Activated CD8-positive, alpha-beta memory T cell treated with anti-CD3 and anti-CD28 coated beads, Interleukin-2, amount 10 ng/mL, durations not matched to agents 7 days and 5 days (primary cell): ENCODE measurements at regions not wholly inside any gene's neighbourhood (a gene's known extent, or its start where the extent isn't known, plus 50 kb on each side); places are given as distances from the start of the nearest gene placed in this dataset.

Experiments
- ATAC-seq: fragments of 150-1000 bp; cut with Tn5 transposase; one replicate; pipeline ENCODE4 v1.10.0; 2021; ENCODE audit warnings: moderate library complexity
- CTCF ChIA-PET: fragments of 350-600 bp; sonication (Branson Sonifier 250); formaldehyde crosslinking; loops from one replicate; lab custom pipeline; 2021; ENCODE audit warnings: antibody characterized with exemption; lab: Charles Lee
- DNase-seq: peaks from one replicate; pipeline ENCODE4 v3.0.0-alpha.2; 2020
- H3K27ac Mint-ChIP-seq: one replicate; pipeline ENCODE4 v1.8.0; 2021; ENCODE audit warnings: mild to moderate bottlenecking, mixed read lengths
- H3K27me3 Mint-ChIP-seq: one replicate; pipeline ENCODE4 v1.8.0; 2021; ENCODE audit warnings: mixed read lengths
- H3K36me3 Mint-ChIP-seq: one replicate; pipeline ENCODE4 v1.8.0; 2021; ENCODE audit warnings: mild to moderate bottlenecking, mixed read lengths
- H3K4me1 Mint-ChIP-seq: one replicate; pipeline ENCODE4 v1.8.0; 2021; ENCODE audit warnings: mixed read lengths
- H3K4me3 Mint-ChIP-seq: one replicate; pipeline ENCODE4 v1.8.0; 2021; ENCODE audit warnings: mild to moderate bottlenecking, moderate library complexity, mixed read lengths
- H3K9me3 Mint-ChIP-seq: one replicate; pipeline ENCODE4 v1.8.0; 2022; ENCODE audit warnings: low read depth, mixed read lengths

- DNase-seq (no peak), ATAC-seq (no peak)
- H3K9me3 Mint-ChIP-seq: peaks cover 8% of the 10 kb centered on the region
- CTCF ChIA-PET: no interaction called here
- no peaks in the 10 kb centered on the region for H3K36me3 Mint-ChIP-seq
- H3K27me3 Mint-ChIP-seq: no peaks in the 10 kb centered on the region
- H3K4me1 Mint-ChIP-seq: no peaks in the 10 kb centered on the region
- H3K27ac Mint-ChIP-seq: no peak overlapping the region
- no peak overlapping the region for H3K4me3 Mint-ChIP-seq
Measured at GRCh38 chr3:35408882-35409281, 230.4 kb upstream of the ARPP21 start.

- peaks cover 8% of the 10 kb centered on the region for H3K9me3 Mint-ChIP-seq
Measured at GRCh38 chr3:35409991-35410390, 229.3 kb upstream of the ARPP21 start.

GRCh38 chr3:35413483-35413882 lies 225.8 kb upstream of the ARPP21 start:
- ATAC-seq (no peak), DNase-seq (no peak)
- CTCF ChIA-PET: no interaction called here
- Mint-ChIP-seq H3K4me1 (no peaks in the 10 kb centered on the region), H3K27ac (no peak overlapping the region), H3K9me3 (no peaks in the 10 kb centered on the region), H3K4me3 (no peak overlapping the region), H3K27me3 (no peaks in the 10 kb centered on the region), H3K36me3 (no peaks in the 10 kb centered on the region)

More at GRCh38 chr3:35409991-35410390, 229.3 kb upstream of the ARPP21 start:
- no peaks in the 10 kb centered on the region for H3K36me3 Mint-ChIP-seq
- H3K4me1 Mint-ChIP-seq: no peaks in the 10 kb centered on the region
- H3K27me3 Mint-ChIP-seq: no peaks in the 10 kb centered on the region
- no peak for DNase-seq
- no peak overlapping the region for H3K4me3 Mint-ChIP-seq
- no peak overlapping the region for H3K27ac Mint-ChIP-seq
- ATAC-seq: no peak
- CTCF ChIA-PET: no interaction called here

DNA sequence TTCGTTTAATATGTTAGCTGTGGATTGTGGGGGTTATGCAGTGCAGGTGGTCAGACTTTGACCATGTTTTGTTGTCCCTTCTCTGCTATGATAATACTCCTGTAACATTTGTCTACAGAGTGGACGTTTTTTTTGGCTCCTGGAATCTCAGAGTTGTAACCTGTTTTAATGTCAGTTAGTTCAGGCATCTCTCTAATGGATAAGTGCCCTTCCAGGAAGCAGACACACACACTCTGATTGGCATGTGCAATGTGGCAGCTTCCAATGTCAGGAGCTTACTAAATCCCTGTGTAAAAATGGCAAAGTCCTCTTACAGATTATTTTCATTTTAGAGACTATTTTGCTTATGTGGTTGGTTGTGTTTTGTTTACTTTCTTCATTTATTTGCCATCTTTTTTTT lies 222.2 kb upstream of the ARPP21 start:
- Mint-ChIP-seq H3K4me1 (no peaks in the 10 kb centered on the region), H3K36me3 (no peaks in the 10 kb centered on the region), H3K27me3 (no peaks in the 10 kb centered on the region), H3K4me3 (no peak overlapping the region), H3K27ac (no peak overlapping the region), H3K9me3 (no peaks in the 10 kb centered on the region)
- ATAC-seq (no peak), DNase-seq (no peak)
- CTCF ChIA-PET: interaction anchor here (0.5 kb wide), 1 partner anchor 132 kb away, joined by 3 read pairs; no protein-coding TSS in a partner anchor

GRCh38 chr3:35422101-35422500 lies 217.2 kb upstream of the ARPP21 start:
- peaks cover 3% of the 10 kb centered on the region for H3K9me3 Mint-ChIP-seq
- CTCF ChIA-PET: no interaction called here
- no peaks in the 10 kb centered on the region for H3K36me3 Mint-ChIP-seq
- DNase-seq (no peak), ATAC-seq (no peak)
- no peak overlapping the region for H3K4me3 Mint-ChIP-seq
- no peaks in the 10 kb centered on the region for H3K27me3 Mint-ChIP-seq
- H3K4me1 Mint-ChIP-seq: no peaks in the 10 kb centered on the region
- no peak overlapping the region for H3K27ac Mint-ChIP-seq

DNA sequence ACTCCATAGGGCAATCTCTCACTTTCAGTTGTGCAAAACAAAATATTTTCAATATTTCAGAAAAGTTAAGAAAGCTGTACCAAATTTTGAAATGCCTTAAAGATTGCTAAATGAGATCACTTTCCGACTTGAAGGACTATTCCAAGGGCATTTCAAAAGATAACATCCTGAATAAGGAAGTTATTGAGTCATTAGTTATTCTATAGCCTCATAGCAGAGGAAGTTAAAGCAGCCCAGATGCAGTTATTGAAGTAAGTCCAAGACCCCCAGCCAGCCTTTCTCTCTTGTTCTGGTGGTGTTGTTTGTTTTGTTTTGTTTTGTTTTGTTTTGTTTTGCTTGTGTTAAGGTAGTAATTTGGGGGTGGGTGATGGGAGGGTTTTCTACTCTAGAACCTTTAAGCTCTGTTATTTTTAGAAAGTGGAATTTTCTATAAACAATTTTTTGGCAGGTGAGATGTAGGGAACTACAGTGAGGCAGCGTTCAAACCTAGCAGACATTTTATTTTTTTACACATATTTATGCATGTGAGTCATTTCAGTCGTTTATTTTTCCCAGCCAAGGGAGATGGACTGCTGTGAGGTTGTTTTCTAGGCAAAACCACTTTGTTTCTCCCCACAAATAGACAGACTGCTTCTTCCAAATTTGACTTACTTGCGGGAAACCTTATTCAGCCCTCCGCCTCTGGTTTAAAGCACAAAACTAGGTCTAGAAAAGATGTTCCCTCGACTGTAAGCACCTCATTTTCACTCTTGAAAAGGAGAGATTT lies 216.3 kb upstream of the ARPP21 start:
- no peak for DNase-seq
- CTCF ChIA-PET: no interaction called here
- no peak overlapping the region for H3K4me3 Mint-ChIP-seq
- H3K27me3 Mint-ChIP-seq: no peaks in the 10 kb centered on the region
- H3K9me3 Mint-ChIP-seq: peaks cover 3% of the 10 kb centered on the region
- no peaks in the 10 kb centered on the region for H3K4me1 Mint-ChIP-seq
- no peak for ATAC-seq
- no peak overlapping the region for H3K27ac Mint-ChIP-seq
- H3K36me3 Mint-ChIP-seq: no peaks in the 10 kb centered on the region

GRCh38 chr3:35426366-35426958 lies 212.9 kb upstream of the ARPP21 start:
- ATAC-seq: no peak
- H3K27ac Mint-ChIP-seq: no peak overlapping the region
- no peak for DNase-seq
- H3K9me3 Mint-ChIP-seq: peaks cover 3% of the 10 kb centered on the region
- H3K4me3 Mint-ChIP-seq: no peak overlapping the region
- H3K27me3 Mint-ChIP-seq: no peaks in the 10 kb centered on the region
- CTCF ChIA-PET: no interaction called here
- no peaks in the 10 kb centered on the region for H3K36me3 Mint-ChIP-seq
- no peaks in the 10 kb centered on the region for H3K4me1 Mint-ChIP-seq

DNA sequence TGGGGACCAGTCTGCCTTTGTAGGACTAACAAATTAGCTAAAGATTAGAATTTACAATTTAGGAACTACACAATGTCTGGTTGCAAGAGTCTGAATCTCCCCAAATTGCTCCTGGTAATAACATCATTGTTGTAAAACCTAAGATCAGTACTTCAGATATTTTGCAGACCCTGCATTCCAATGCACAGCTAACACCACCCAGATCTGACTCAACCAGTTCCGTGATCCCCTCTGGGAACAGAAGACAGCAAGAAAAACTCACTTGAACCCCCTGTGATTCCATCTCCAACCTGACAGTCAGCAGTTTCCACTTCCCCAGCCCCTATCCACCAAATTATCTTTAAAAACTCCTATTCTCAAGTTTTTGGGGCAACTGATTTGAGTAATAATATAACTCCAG lies 201.9 kb upstream of the ARPP21 start:
- no peak for ATAC-seq
- Mint-ChIP-seq H3K27me3 (no peaks in the 10 kb centered on the region), H3K4me1 (no peaks in the 10 kb centered on the region), H3K27ac (no peak overlapping the region), H3K4me3 (no peak overlapping the region), H3K36me3 (no peaks in the 10 kb centered on the region), H3K9me3 (peaks cover 6% of the 10 kb centered on the region)
- CTCF ChIA-PET: no interaction called here
- no peak for DNase-seq

- DNase-seq: no peak
- Mint-ChIP-seq H3K9me3 (peaks cover 6% of the 10 kb centered on the region), H3K36me3 (no peaks in the 10 kb centered on the region), H3K27ac (no peak overlapping the region), H3K27me3 (no peaks in the 10 kb centered on the region), H3K4me1 (no peaks in the 10 kb centered on the region), H3K4me3 (no peak overlapping the region)
- CTCF ChIA-PET: no interaction called here
- ATAC-seq: no peak
Measured at GRCh38 chr3:35438101-35438500, 201.2 kb upstream of the ARPP21 start.

DNA sequence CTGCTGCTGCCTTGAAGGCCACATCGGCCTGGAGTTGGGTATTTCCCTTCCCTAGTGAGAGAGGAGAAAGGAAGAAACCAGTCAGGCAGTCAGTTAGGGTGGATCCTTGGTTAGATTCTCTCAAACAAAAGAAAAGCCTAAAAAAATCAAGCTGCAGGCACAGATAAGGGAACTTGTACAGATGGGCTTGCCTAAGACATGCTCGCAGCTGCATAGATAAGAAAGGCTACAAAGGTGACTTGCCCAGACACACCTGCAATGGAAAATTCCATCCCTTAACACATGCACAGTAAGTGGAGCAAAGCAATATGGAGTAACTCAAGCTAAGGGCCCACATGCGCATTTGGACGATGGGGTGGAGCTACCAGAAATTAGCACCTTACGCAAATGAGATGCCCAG lies 199.7 kb upstream of the ARPP21 start:
- no peak overlapping the region for H3K4me3 Mint-ChIP-seq
- no peak overlapping the region for H3K27ac Mint-ChIP-seq
- CTCF ChIA-PET: no interaction called here
- no peaks in the 10 kb centered on the region for H3K4me1 Mint-ChIP-seq
- peaks cover 15% of the 10 kb centered on the region for H3K9me3 Mint-ChIP-seq
- no peaks in the 10 kb centered on the region for H3K36me3 Mint-ChIP-seq
- DNase-seq: no peak
- H3K27me3 Mint-ChIP-seq: no peaks in the 10 kb centered on the region
- no peak for ATAC-seq

DNA sequence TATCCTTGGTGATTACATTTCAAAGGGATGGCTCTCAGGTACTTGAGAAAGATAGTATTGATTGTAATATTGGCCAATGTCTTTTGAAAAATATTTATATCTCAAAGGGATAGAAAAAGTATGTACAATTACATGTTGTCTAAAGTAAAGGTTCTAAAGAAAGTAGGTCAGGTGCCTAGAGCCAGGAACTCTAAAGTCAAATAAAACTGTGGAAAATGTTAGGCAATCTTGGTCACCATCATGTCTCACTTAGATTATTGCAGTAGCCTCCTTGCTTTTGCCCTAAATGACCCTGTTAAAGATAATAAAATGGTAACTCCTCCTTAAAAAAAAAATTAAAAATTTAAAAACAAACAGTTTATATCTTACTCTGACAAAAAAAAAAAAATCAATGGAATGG lies 198.5 kb upstream of the ARPP21 start:
- CTCF ChIA-PET: no interaction called here
- H3K36me3 Mint-ChIP-seq: no peaks in the 10 kb centered on the region
- H3K9me3 Mint-ChIP-seq: peaks cover 16% of the 10 kb centered on the region

GRCh38 chr3:35446896-35447295 lies 192.4 kb upstream of the ARPP21 start:
- H3K4me1 Mint-ChIP-seq: no peaks in the 10 kb centered on the region
- H3K27ac Mint-ChIP-seq: no peak overlapping the region
- no peak for DNase-seq
- H3K9me3 Mint-ChIP-seq: peaks cover 10% of the 10 kb centered on the region
- CTCF ChIA-PET: no interaction called here
- H3K27me3 Mint-ChIP-seq: no peaks in the 10 kb centered on the region
- no peaks in the 10 kb centered on the region for H3K36me3 Mint-ChIP-seq
- ATAC-seq: no peak
- no peak overlapping the region for H3K4me3 Mint-ChIP-seq

More for the DNA sequence above, 198.5 kb upstream of the ARPP21 start:
- Mint-ChIP-seq H3K27ac (no peak overlapping the region), H3K4me1 (no peaks in the 10 kb centered on the region), H3K4me3 (no peak overlapping the region), H3K27me3 (no peaks in the 10 kb centered on the region)
- no peak for ATAC-seq
- DNase-seq: no peak

- DNase-seq (no peak), ATAC-seq (no peak)
- Mint-ChIP-seq H3K27ac (no peak overlapping the region), H3K27me3 (no peaks in the 10 kb centered on the region), H3K4me3 (no peak overlapping the region), H3K36me3 (no peaks in the 10 kb centered on the region), H3K9me3 (peaks cover 10% of the 10 kb centered on the region), H3K4me1 (no peaks in the 10 kb centered on the region)
- CTCF ChIA-PET: no interaction called here
Measured at GRCh38 chr3:35448121-35448520, 191.2 kb upstream of the ARPP21 start.

GRCh38 chr3:35448681-35449080 lies 190.6 kb upstream of the ARPP21 start:
- Mint-ChIP-seq H3K27ac (no peak overlapping the region), H3K27me3 (no peaks in the 10 kb centered on the region), H3K4me3 (no peak overlapping the region), H3K4me1 (no peaks in the 10 kb centered on the region), H3K9me3 (peaks cover 10% of the 10 kb centered on the region), H3K36me3 (no peaks in the 10 kb centered on the region)
- no peak for DNase-seq
- CTCF ChIA-PET: no interaction called here
- ATAC-seq: no peak
